GM23248 (cell line): ENCODE measurements at regions not wholly inside any gene's neighbourhood (a gene's known extent, or its start where the extent isn't known, plus 50 kb on each side); places are given as distances from the start of the nearest gene placed in this dataset.

ENCODE experiments used
- DNase-seq: peaks from one replicate; pipeline ENCODE4 v3.0.0-alpha.2; 2015
- H2AFZ ChIP-seq: fragments of 200-600 bp; sonication (generic); 2 replicates; pipeline ENCODE4 v1.6.1; 2016; ENCODE audit warnings: antibody characterized with exemption
- H3F3A ChIP-seq: fragments of 200-600 bp; sonication (generic); 2 replicates; pipeline ENCODE4 v1.6.1; 2016; ENCODE audit warnings: mild to moderate bottlenecking, antibody characterized with exemption, mixed run types; ENCODE audit not compliant: insufficient read depth
- H3K27ac ChIP-seq: fragments of 200-600 bp; sonication (generic); 2 replicates; pipeline ENCODE4 v1.5.1; 2016; ENCODE audit warnings: mild to moderate bottlenecking
- H3K27me3 ChIP-seq: fragments of 200-600 bp; sonication (generic); replicated peaks from 2 replicates; pipeline ENCODE4 v1.6.1; 2016; ENCODE audit warnings: mild to moderate bottlenecking; ENCODE audit not compliant: insufficient read depth
- H3K36me3 ChIP-seq: fragments of 200-600 bp; sonication (generic); 2 replicates; pipeline ENCODE4 v1.6.1; 2016; ENCODE audit warnings: low read depth, mild to moderate bottlenecking
- H3K4me1 ChIP-seq: fragments of 200-600 bp; sonication (generic); 2 replicates; pipeline ENCODE4 v1.6.1; 2016; ENCODE audit warnings: mild to moderate bottlenecking; ENCODE audit not compliant: insufficient read depth
- H3K4me2 ChIP-seq: fragments of 200-600 bp; sonication (generic); one replicate; pipeline ENCODE4 v1.6.1; 2016; ENCODE audit warnings: mild to moderate bottlenecking; ENCODE audit not compliant: unreplicated experiment
- H3K4me3 ChIP-seq: fragments of 200-600 bp; sonication (generic); 2 replicates; pipeline ENCODE4 v1.5.1; 2016; ENCODE audit warnings: mild to moderate bottlenecking
- H3K79me2 ChIP-seq: fragments of 200-600 bp; sonication (generic); 2 replicates; pipeline ENCODE4 v1.6.1; 2016; ENCODE audit warnings: mild to moderate bottlenecking; ENCODE audit not compliant: insufficient read depth
- H3K9ac ChIP-seq: fragments of 200-600 bp; sonication (generic); 2 replicates; pipeline ENCODE4 v1.6.1; 2016; ENCODE audit warnings: mild to moderate bottlenecking
- H3K9me2 ChIP-seq: fragments of 200-600 bp; sonication (generic); 2 replicates; pipeline ENCODE4 v1.6.1; 2016; ENCODE audit warnings: mixed run types, mild to moderate bottlenecking, moderate library complexity; ENCODE audit not compliant: insufficient read depth
- H3K9me3 ChIP-seq: fragments of 200-600 bp; sonication (generic); one replicate; pipeline ENCODE4 v1.6.1; 2017; ENCODE audit warnings: low read depth
- H4K20me1 ChIP-seq: fragments of 200-600 bp; sonication (generic); 2 replicates; pipeline ENCODE4 v1.6.0; 2016; ENCODE audit not compliant: insufficient read depth
- EZH2 ChIP-seq: fragments of 200-600 bp; sonication (generic); IDR thresholded peaks from 2 replicates; pipeline ENCODE4 v1.6.1; 2018; ENCODE audit warnings: antibody characterized with exemption, mild to moderate bottlenecking; ENCODE audit not compliant: insufficient read depth, poor library complexity, severe bottlenecking
- EZH2phosphoT487 ChIP-seq: fragments of 200-600 bp; sonication (generic); IDR thresholded peaks from 2 replicates; pipeline ENCODE4 v1.6.1; 2018; ENCODE audit warnings: antibody characterized with exemption, moderate library complexity, mild to moderate bottlenecking, low read depth; ENCODE audit not compliant: insufficient read depth
- WGBS, 2 experiments: methylation state at CpG; one replicate each; pipeline ENCODE4 v1.1.6; 2015 to 2017; ENCODE audit warnings: low lambda C conversion rate in 2 of 2, low coverage in 1 of 2; ENCODE audit errors: missing lambda C conversion rate in 2 of 2; 5-methylcytosine and 5-hydroxymethylcytosine counted together
- in situ Hi-C: fragments of 300-500 bp; cut with MboI; formaldehyde crosslinking; loops from 2 replicates; pipeline ENCODE4 v1.15.0; 2020

DNA sequence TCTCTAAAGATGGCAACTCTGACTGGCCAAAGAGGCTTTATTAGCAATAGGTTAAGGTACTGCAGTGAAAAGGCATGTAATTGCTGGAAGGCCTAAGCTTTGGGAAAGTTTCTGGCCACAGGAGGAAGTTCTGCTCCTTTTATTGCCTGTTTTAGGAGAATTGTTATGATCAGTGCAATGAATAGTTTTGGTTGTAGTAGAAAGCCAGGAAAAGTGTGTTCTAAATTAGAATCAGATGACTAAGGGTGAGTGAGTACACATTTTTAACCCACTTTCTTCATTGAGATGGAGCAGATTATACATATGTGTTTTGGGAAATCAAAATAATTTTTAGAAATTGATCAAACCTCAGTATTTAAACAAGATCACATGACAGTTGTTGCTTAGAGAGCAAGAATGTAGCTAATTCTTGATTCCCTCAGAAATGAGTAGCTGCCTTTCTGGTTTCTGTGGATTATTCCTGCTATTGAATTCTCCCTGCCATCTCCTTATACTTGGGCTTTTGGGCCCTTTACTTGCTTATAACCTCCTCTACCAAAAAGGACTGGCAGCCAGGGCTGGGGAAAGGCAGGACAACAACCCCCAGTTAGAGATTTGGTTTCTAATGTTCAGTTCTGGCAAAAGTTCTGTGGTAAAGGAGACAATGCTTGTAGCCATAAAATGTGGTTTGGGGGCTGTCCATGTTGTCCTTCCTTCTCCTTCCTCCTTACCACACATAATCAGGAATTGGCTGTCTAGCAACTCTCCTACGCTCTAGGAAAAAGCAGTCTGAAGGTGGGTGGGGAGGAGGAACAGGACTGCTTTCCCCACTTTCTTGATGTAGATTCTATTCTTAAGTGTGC lies 217.1 kb downstream of the SLC38A4 start:
- TF ChIP-seq EZH2, result no peak
- no peak for TF ChIP-seq EZH2phosphoT487
- no peaks in the 10 kb centered on the region for H3K79me2 ChIP-seq
- H3K4me1 ChIP-seq, result peaks cover 42% of the 10 kb centered on the region
- H3K4me2 ChIP-seq, result peak overlapping the region; percentile 66
- no peaks in the 10 kb centered on the region for H3K9me2 ChIP-seq
- peak overlapping the region; percentile 29 for H3K4me3 ChIP-seq
- WGBS, 2 experiments, result 7 to 17% methylated on average over 1 of the region's 1 CpG
- peak overlapping the region; percentile 78 for H3K27ac ChIP-seq
- H2AFZ ChIP-seq, result peak overlapping the region; percentile 65
- no peaks in the 10 kb centered on the region for H3K27me3 ChIP-seq
- no peaks in the 10 kb centered on the region for H4K20me1 ChIP-seq
- no peaks in the 10 kb centered on the region for H3K9me3 ChIP-seq
- in situ Hi-C loops, result no loop called here
- peaks cover 38% of the 10 kb centered on the region for H3F3A ChIP-seq
- peak overlapping the region; percentile 49 for H3K9ac ChIP-seq
- DNase-seq, result peak; percentile 81
- no peaks in the 10 kb centered on the region for H3K36me3 ChIP-seq

DNA sequence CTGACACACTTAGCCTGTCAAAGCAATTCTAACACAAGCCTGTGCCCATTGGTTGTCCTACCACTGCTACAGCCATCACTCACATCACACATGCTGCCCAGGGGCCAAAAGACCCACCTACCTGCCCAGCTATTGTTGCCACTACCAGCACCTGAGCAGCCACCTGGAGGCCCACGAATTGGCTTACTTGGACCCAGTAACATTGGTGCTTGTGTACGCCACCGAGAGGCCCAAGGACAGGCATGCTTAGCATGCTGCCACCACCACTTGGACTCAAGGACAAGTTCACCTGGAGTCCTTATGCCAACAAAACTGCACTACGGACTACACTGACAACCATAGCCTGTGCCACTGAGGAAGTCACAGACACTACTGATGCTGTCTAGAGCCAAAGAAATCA lies 221.1 kb downstream of the SLC38A4 start:
- H3F3A ChIP-seq, result peaks cover 27% of the 10 kb centered on the region

GRCh38 chr12:46603776-46604456 lies 221.9 kb downstream of the SLC38A4 start:
- Histone ChIP-seq H4K20me1 (no peaks in the 10 kb centered on the region), H3K9me3 (no peaks in the 10 kb centered on the region), H3K9ac (no peak overlapping the region), H3K9me2 (no peaks in the 10 kb centered on the region), H3F3A (peaks cover 19% of the 10 kb centered on the region), H3K4me1 (peaks cover 15% of the 10 kb centered on the region), H3K4me3 (no peak overlapping the region), H3K4me2 (no peak overlapping the region), H3K27ac (no peak overlapping the region), H3K79me2 (no peaks in the 10 kb centered on the region), H3K36me3 (no peaks in the 10 kb centered on the region), H2AFZ (no peak overlapping the region), H3K27me3 (no peaks in the 10 kb centered on the region)
- TF ChIP-seq EZH2phosphoT487, result no peak
- no peak for TF ChIP-seq EZH2
- DNase-seq, result no peak
- in situ Hi-C loops, result no loop called here
- 77 to 81% methylated on average over 3 of the region's 3 CpGs for WGBS, 2 experiments

More for the DNA sequence above, 221.1 kb downstream of the SLC38A4 start:
- H2AFZ ChIP-seq, result no peak overlapping the region
- no peak overlapping the region for H3K27ac ChIP-seq
- H3K4me3 ChIP-seq, result no peak overlapping the region
- H3K4me1 ChIP-seq, result peaks cover 23% of the 10 kb centered on the region
- no peak for DNase-seq
- in situ Hi-C loops, result no loop called here
- no peaks in the 10 kb centered on the region for H3K79me2 ChIP-seq
- H3K36me3 ChIP-seq, result no peaks in the 10 kb centered on the region
- H3K9me2 ChIP-seq, result no peaks in the 10 kb centered on the region
- H3K9me3 ChIP-seq, result no peaks in the 10 kb centered on the region
- H3K4me2 ChIP-seq, result no peak overlapping the region
- H3K9ac ChIP-seq, result no peak overlapping the region
- no peaks in the 10 kb centered on the region for H3K27me3 ChIP-seq
- TF ChIP-seq EZH2phosphoT487 (no peak), EZH2 (no peak)
- no peaks in the 10 kb centered on the region for H4K20me1 ChIP-seq
- 70 to 79% methylated on average over 4 of the region's 4 CpGs for WGBS, 2 experiments

- H3K4me2 ChIP-seq, result no peak overlapping the region
- H4K20me1 ChIP-seq, result no peaks in the 10 kb centered on the region
- no peak overlapping the region for H3K4me3 ChIP-seq
- in situ Hi-C loops, result no loop called here
- no peak overlapping the region for H3K9ac ChIP-seq
- H3K27ac ChIP-seq, result no peak overlapping the region
- H3K4me1 ChIP-seq, result peaks cover 3% of the 10 kb centered on the region; the same call in 1 of the 2 replicates
- H3K9me2 ChIP-seq, result no peaks in the 10 kb centered on the region
- H3F3A ChIP-seq, result peaks cover 5% of the 10 kb centered on the region; the same call in 1 of the 2 replicates
- no peak for DNase-seq
- H3K9me3 ChIP-seq, result no peaks in the 10 kb centered on the region
- H3K36me3 ChIP-seq, result no peaks in the 10 kb centered on the region
- TF ChIP-seq EZH2phosphoT487 (no peak), EZH2 (no peak)
- H3K27me3 ChIP-seq, result no peaks in the 10 kb centered on the region
- H2AFZ ChIP-seq, result no peak overlapping the region
- no peaks in the 10 kb centered on the region for H3K79me2 ChIP-seq
- WGBS, 2 experiments, result 77 to 82% methylated on average over 1 of the region's 1 CpG
Measured at GRCh38 chr12:46602474-46602873, 223.3 kb downstream of the SLC38A4 start.
